Osteocyte (in vitro differentiated cells): ENCODE measurements at regions not wholly inside any gene's neighbourhood (a gene's known extent, or its start where the extent isn't known, plus 50 kb on each side); places are given as distances from the start of the nearest gene placed in this dataset.

Experiments
- DNase-seq: peaks from one replicate; pipeline ENCODE4 v3.0.0; 2021; ENCODE audit warnings: mixed read lengths; ENCODE audit not compliant: unreplicated experiment; ENCODE audit errors: extremely low spot score
- H3K27ac Mint-ChIP-seq: one replicate; pipeline ENCODE4 v1.8.0; 2021; ENCODE audit warnings: mild to moderate bottlenecking, mixed read lengths; ENCODE audit not compliant: unreplicated experiment
- H3K27me3 Mint-ChIP-seq: one replicate; pipeline ENCODE4 v1.8.0; 2021; ENCODE audit warnings: mixed read lengths; ENCODE audit not compliant: unreplicated experiment
- H3K36me3 Mint-ChIP-seq: one replicate; pipeline ENCODE4 v1.8.0; 2021; ENCODE audit warnings: mixed read lengths; ENCODE audit not compliant: unreplicated experiment
- H3K4me1 Mint-ChIP-seq: one replicate; pipeline ENCODE4 v1.8.0; 2021; ENCODE audit warnings: mixed read lengths; ENCODE audit not compliant: unreplicated experiment
- H3K4me3 Mint-ChIP-seq: one replicate; pipeline ENCODE4 v1.8.0; 2021; ENCODE audit warnings: mild to moderate bottlenecking, moderate library complexity, mixed read lengths; ENCODE audit not compliant: unreplicated experiment
- H3K9me3 Mint-ChIP-seq: one replicate; pipeline ENCODE4 v1.8.0; 2021; ENCODE audit warnings: mixed read lengths; ENCODE audit not compliant: unreplicated experiment
- TF ChIP-seq, protein P1 (sequence below): fragments of 200-600 bp; sonication (generic); IDR thresholded peaks from 2 replicates; pipeline ENCODE4 v1.5.0; 2021; ENCODE audit warnings: antibody characterized with exemption, mild to moderate bottlenecking, moderate library complexity

GRCh38 chr2:240291337-240292034, 144.0 kb upstream of the GPC1 start:
- Mint-ChIP-seq H3K27me3 (no peaks in the 10 kb centered on the region), H3K4me3 (no peak overlapping the region), H3K27ac (no peak overlapping the region), H3K36me3 (no peaks in the 10 kb centered on the region), H3K9me3 (no peaks in the 10 kb centered on the region), H3K4me1 (peaks cover 18% of the 10 kb centered on the region)
- peak; percentile 66 for DNase-seq
- TF ChIP-seq, protein P1, sequence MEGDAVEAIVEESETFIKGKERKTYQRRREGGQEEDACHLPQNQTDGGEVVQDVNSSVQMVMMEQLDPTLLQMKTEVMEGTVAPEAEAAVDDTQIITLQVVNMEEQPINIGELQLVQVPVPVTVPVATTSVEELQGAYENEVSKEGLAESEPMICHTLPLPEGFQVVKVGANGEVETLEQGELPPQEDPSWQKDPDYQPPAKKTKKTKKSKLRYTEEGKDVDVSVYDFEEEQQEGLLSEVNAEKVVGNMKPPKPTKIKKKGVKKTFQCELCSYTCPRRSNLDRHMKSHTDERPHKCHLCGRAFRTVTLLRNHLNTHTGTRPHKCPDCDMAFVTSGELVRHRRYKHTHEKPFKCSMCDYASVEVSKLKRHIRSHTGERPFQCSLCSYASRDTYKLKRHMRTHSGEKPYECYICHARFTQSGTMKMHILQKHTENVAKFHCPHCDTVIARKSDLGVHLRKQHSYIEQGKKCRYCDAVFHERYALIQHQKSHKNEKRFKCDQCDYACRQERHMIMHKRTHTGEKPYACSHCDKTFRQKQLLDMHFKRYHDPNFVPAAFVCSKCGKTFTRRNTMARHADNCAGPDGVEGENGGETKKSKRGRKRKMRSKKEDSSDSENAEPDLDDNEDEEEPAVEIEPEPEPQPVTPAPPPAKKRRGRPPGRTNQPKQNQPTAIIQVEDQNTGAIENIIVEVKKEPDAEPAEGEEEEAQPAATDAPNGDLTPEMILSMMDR = no peak

DNA sequence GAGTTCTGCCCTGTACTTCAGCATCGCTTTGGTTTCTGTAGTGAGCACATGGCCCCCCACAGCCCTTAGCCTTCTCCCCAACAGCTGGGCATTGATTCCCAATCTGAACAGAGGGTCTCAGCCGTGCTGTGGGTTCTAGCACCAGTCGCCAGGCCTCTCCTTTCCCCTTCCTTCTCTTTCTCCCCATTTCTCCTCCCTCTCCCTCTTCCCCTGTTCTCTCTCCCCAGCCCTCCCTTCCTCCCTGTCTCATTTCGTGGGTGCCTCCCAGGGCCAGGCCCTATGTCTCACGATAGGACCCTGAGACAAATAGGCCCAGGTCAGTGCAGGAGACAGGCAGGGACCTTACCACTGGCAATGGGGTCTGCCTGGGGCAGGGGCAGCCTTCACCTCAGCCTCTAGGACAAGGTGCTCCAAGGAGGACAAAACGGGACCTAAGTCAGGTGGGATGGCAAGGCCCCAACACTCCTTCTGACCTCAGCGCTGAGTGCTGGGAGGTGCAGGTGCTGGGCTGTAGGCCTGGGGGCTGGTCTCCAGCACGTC, 143.4 kb upstream of the GPC1 start:
- Mint-ChIP-seq H3K4me1 (peaks cover 18% of the 10 kb centered on the region), H3K27ac (no peak overlapping the region), H3K4me3 (no peak overlapping the region), H3K27me3 (no peaks in the 10 kb centered on the region), H3K9me3 (no peaks in the 10 kb centered on the region), H3K36me3 (no peaks in the 10 kb centered on the region)
- peak; percentile 63 for DNase-seq
- TF ChIP-seq, protein P1 = no peak

GRCh38 chr2:240292619-240293525, 142.6 kb upstream of the GPC1 start:
- Mint-ChIP-seq H3K27ac (no peak overlapping the region), H3K4me1 (peaks cover 18% of the 10 kb centered on the region), H3K36me3 (no peaks in the 10 kb centered on the region), H3K27me3 (no peaks in the 10 kb centered on the region), H3K4me3 (no peak overlapping the region), H3K9me3 (no peaks in the 10 kb centered on the region)
- TF ChIP-seq, protein P1 = no peak
- peak; percentile 74 for DNase-seq

GRCh38 chr2:240293557-240294461, 141.7 kb upstream of the GPC1 start:
- Mint-ChIP-seq H3K9me3 (no peaks in the 10 kb centered on the region), H3K4me3 (no peak overlapping the region), H3K36me3 (no peaks in the 10 kb centered on the region), H3K4me1 (peaks cover 18% of the 10 kb centered on the region), H3K27ac (no peak overlapping the region), H3K27me3 (no peaks in the 10 kb centered on the region)
- DNase-seq = peak; percentile 83
- TF ChIP-seq, protein P1 = no peak
